Ishikawa (cell line): ENCODE measurements at regions not wholly inside any gene's neighbourhood (a gene's known extent, or its start where the extent isn't known, plus 50 kb on each side); places are given as distances from the start of the nearest gene placed in this dataset.

Source experiments
- CEBPB ChIP-seq: IDR thresholded peaks from 2 replicates; pipeline ENCODE4 v1.6.1; 2012
- CREB1 ChIP-seq: IDR thresholded peaks from 2 replicates; pipeline ENCODE4 v1.6.1; 2012; ENCODE audit warnings: low read depth
- EGR1 ChIP-seq: IDR thresholded peaks from 2 replicates; pipeline ENCODE4 v1.6.1; 2012
- EP300 ChIP-seq: IDR thresholded peaks from 2 replicates; pipeline ENCODE4 v1.6.1; 2012; ENCODE audit warnings: borderline replicate concordance
- FOXM1 ChIP-seq: IDR thresholded peaks from 2 replicates; pipeline ENCODE4 v1.6.1; 2012; ENCODE audit warnings: low read depth, borderline replicate concordance
- MAX ChIP-seq: IDR thresholded peaks from 2 replicates; pipeline ENCODE4 v1.6.1; 2012
- NFIC ChIP-seq: IDR thresholded peaks from 2 replicates; pipeline ENCODE4 v1.6.1; 2012
- RAD21 ChIP-seq: IDR thresholded peaks from 2 replicates; pipeline ENCODE4 v1.6.1; 2012; ENCODE audit warnings: low read depth
- REST ChIP-seq: IDR thresholded peaks from 2 replicates; pipeline ENCODE4 v1.6.1; 2012; ENCODE audit warnings: low read depth, mild to moderate bottlenecking
- TAF1 ChIP-seq: IDR thresholded peaks from 2 replicates; pipeline ENCODE4 v1.6.1; 2012; ENCODE audit warnings: low read depth, mild to moderate bottlenecking
- TCF12 ChIP-seq: IDR thresholded peaks from 2 replicates; pipeline ENCODE4 v1.6.1; 2012; ENCODE audit warnings: low read depth
- TEAD4 ChIP-seq: IDR thresholded peaks from 2 replicates; pipeline ENCODE4 v1.6.1; 2012
- USF1 ChIP-seq: IDR thresholded peaks from 2 replicates; pipeline ENCODE4 v1.6.1; 2012
- YY1 ChIP-seq: IDR thresholded peaks from 2 replicates; pipeline ENCODE4 v1.6.1; 2012; ENCODE audit warnings: low read depth
- ZBTB7A ChIP-seq: IDR thresholded peaks from 2 replicates; pipeline ENCODE4 v1.6.1; 2012; ENCODE audit warnings: low read depth

GRCh38 chr5:40093550-40093949 is 586.2 kb upstream of the PTGER4 start:
- TF ChIP-seq RAD21 (no peak), FOXM1 (no peak), TCF12 (no peak), TEAD4 (no peak), CEBPB (no peak), NFIC (no peak), MAX (no peak), YY1 (no peak), USF1 (no peak), EGR1 (no peak), EP300 (no peak), REST (no peak), CREB1 (no peak), TAF1 (no peak), ZBTB7A (no peak)

- no peak for TF ChIP-seq ZBTB7A
- no peak for TF ChIP-seq CEBPB
- no peak for TF ChIP-seq EP300
- no peak for TF ChIP-seq NFIC
- no peak for TF ChIP-seq REST
- no peak for TF ChIP-seq USF1
- TF ChIP-seq TEAD4, result no peak
- TF ChIP-seq MAX, result no peak
- TF ChIP-seq TAF1, result no peak
- TF ChIP-seq FOXM1, result no peak
These were observed 590.4 kb upstream of the PTGER4 start for GRCh38 chr5:40089269-40089668.

GRCh38 chr5:40084614-40085013 is 595.1 kb upstream of the PTGER4 start:
- TF ChIP-seq YY1 (no peak), TAF1 (no peak)

GRCh38 chr5:40082313-40082712 is 597.4 kb upstream of the PTGER4 start:
- TF ChIP-seq EGR1 (no peak), RAD21 (no peak), TAF1 (no peak), TCF12 (no peak), USF1 (no peak), FOXM1 (no peak), CEBPB (no peak), NFIC (no peak), CREB1 (no peak), REST (no peak), YY1 (no peak), MAX (no peak), ZBTB7A (no peak), EP300 (no peak), TEAD4 (no peak)
